Naive thymus-derived CD4-positive, alpha-beta T cell (primary cell): ENCODE measurements at regions not wholly inside any gene's neighbourhood (a gene's known extent, or its start where the extent isn't known, plus 50 kb on each side); places are given as distances from the start of the nearest gene placed in this dataset.

Experiments used
- ATAC-seq: fragments of 150-1000 bp; cut with Tn5 transposase; 2 replicates; pipeline ENCODE4 v1.10.0; 2021; ENCODE audit warnings: mild to moderate bottlenecking, moderate library complexity
- CTCF ChIA-PET: fragments of 350-600 bp; sonication (Branson Sonifier 250); formaldehyde crosslinking; loops from one replicate; lab custom pipeline; 2021; ENCODE audit warnings: antibody characterized with exemption; lab: Charles Lee
- POLR2A ChIA-PET: fragments of 350-600 bp; sonication (Branson Sonifier 250); formaldehyde crosslinking; loops from one replicate; lab custom pipeline; 2021; ENCODE audit warnings: antibody characterized with exemption, inconsistent platforms; lab: Charles Lee
- DNase-seq, 9 donors: peaks; one replicate each; pipeline versions ENCODE4 v3.0.0 to v3.0.0-alpha.2; 2020 to 2022; ENCODE audit warnings: mixed read lengths in 1 of 9
- H3K27ac ChIP-seq: one replicate; pipeline ENCODE4 v1.7.0; 2013; ENCODE audit warnings: mild to moderate bottlenecking, low read depth, low read length, moderate library complexity
- H3K27me3 ChIP-seq, 2 donors: one replicate each; pipeline ENCODE4 v1.7.0; 2013; ENCODE audit warnings: low read length in 2 of 2, mild to moderate bottlenecking in 2 of 2, moderate library complexity in 2 of 2; ENCODE audit not compliant: control insufficient read depth in 2 of 2, insufficient read depth in 2 of 2
- H3K36me3 ChIP-seq, 3 experiments: 1 replicate in 2 of 3; 2 replicates in 1 of 3; pipeline ENCODE4 v1.7.0; 2013; ENCODE audit warnings: low read length in 3 of 3, mild to moderate bottlenecking in 3 of 3, moderate library complexity in 1 of 3; ENCODE audit not compliant: insufficient read depth in 3 of 3, control insufficient read depth in 2 of 3
- H3K4me1 ChIP-seq, 2 donors: one replicate each; pipeline ENCODE4 v1.7.0; 2013; ENCODE audit warnings: low read length in 2 of 2, mild to moderate bottlenecking in 2 of 2, moderate library complexity in 1 of 2; ENCODE audit not compliant: control insufficient read depth in 2 of 2, insufficient read depth in 2 of 2
- H3K4me3 ChIP-seq: 2 replicates; pipeline ENCODE4 v1.7.0; 2013; ENCODE audit warnings: mild to moderate bottlenecking, low read length
- H3K9me3 ChIP-seq, 3 experiments: 1 replicate in 2 of 3; 2 replicates in 1 of 3; pipeline ENCODE4 v1.7.0; 2013; ENCODE audit warnings: low read length in 3 of 3; ENCODE audit not compliant: control insufficient read depth in 2 of 3
- H3K27ac Mint-ChIP-seq, 9 donors: one replicate each; pipeline ENCODE4 v1.8.0; 2020 to 2022; ENCODE audit warnings: mixed read lengths in 9 of 9, mild to moderate bottlenecking in 8 of 9, moderate library complexity in 5 of 9, inconsistent platforms in 2 of 9
- H3K27me3 Mint-ChIP-seq, 5 donors: one replicate each; pipeline ENCODE4 v1.8.0; 2021 to 2022; ENCODE audit warnings: mixed read lengths in 5 of 5, mild to moderate bottlenecking in 1 of 5
- H3K36me3 Mint-ChIP-seq, 5 donors: one replicate each; pipeline ENCODE4 v1.8.0; 2020 to 2022; ENCODE audit warnings: mixed read lengths in 5 of 5, mild to moderate bottlenecking in 3 of 5, inconsistent platforms in 1 of 5
- H3K4me1 Mint-ChIP-seq, 7 donors: one replicate each; pipeline ENCODE4 v1.8.0; 2020 to 2022; ENCODE audit warnings: mixed read lengths in 7 of 7, mild to moderate bottlenecking in 3 of 7, inconsistent platforms in 1 of 7
- H3K4me3 Mint-ChIP-seq, 10 donors: one replicate each; pipeline ENCODE4 v1.8.0; 2020 to 2022; ENCODE audit warnings: mild to moderate bottlenecking in 10 of 10, mixed read lengths in 10 of 10, moderate library complexity in 6 of 10, inconsistent platforms in 2 of 10
- H3K9me3 Mint-ChIP-seq, 11 donors: one replicate each; pipeline ENCODE4 v1.8.0; 2020 to 2022; ENCODE audit warnings: mixed read lengths in 11 of 11, mild to moderate bottlenecking in 4 of 11, inconsistent platforms in 1 of 11, moderate library complexity in 1 of 11
- intact Hi-C, 2 donors: fragments of 100-400 bp; cut with micrococcal nuclease; formaldehyde crosslinking; loops; one replicate each; pipeline ENCODE4 v1.15.1; 2023

DNA sequence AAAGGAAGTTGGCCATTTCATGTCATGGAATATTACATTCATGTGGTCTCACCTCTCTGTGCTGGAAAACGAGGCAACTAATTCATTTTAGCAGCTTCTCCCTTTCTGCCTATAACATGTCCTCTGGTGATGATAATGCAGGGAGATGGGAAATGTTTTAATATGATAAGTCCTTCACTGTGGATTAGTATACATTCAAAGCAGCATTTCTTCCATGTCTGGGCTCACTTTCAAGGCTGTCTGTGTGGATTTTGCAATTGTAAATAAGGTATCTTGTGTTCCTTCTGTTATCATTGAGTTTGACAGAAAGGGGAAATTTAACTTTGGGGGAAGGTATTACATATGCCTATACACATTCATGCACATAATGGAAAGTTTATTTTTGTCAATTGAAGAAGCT lies 374.7 kb upstream of the DAB1 start:
- Mint-ChIP-seq H3K27me3 (peaks cover 0 to 4% (median 0%) of the 10 kb centered on the region in 5 donors), H3K36me3 (no peaks in the 10 kb centered on the region), H3K27ac (no peak overlapping the region), H3K4me3 (no peak overlapping the region), H3K4me1 (no peaks in the 10 kb centered on the region), H3K9me3 (peaks cover 0 to 8% (median 2%) of the 10 kb centered on the region in 11 donors)
- Histone ChIP-seq H3K27me3 (no peaks in the 10 kb centered on the region), H3K4me3 (no peak overlapping the region), H3K27ac (no peak overlapping the region), H3K4me1 (no peaks in the 10 kb centered on the region), H3K9me3 (no peaks in the 10 kb centered on the region), H3K36me3 (no peaks in the 10 kb centered on the region)
- ChIA-PET CTCF (no interaction called here), POLR2A (no interaction called here)
- ATAC-seq, result no peak
- intact Hi-C loops, result no loop called here
- no peak for DNase-seq

DNA sequence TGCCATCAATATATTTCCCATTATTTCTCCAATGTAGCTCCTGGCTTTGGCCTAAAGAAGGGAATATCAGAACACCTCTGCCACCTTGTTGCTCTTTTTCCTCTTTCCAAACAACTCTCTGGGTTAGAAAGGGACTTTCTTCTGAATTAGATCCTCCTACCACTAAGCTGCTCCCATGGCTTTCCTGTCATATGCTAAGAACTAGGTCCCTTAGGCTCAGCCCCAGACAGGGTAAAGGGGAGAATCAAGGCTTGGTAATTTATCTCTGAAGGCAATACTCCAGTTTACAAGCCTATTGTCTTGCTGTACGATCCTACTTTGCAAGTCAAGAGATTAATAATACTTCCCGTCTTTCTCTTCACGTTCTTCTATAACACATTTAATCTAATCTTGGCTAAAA lies 373.2 kb upstream of the DAB1 start:
- H3K36me3 Mint-ChIP-seq, result no peaks in the 10 kb centered on the region
- H3K27me3 ChIP-seq, result no peaks in the 10 kb centered on the region
- intact Hi-C loops, result no loop called here

DNA sequence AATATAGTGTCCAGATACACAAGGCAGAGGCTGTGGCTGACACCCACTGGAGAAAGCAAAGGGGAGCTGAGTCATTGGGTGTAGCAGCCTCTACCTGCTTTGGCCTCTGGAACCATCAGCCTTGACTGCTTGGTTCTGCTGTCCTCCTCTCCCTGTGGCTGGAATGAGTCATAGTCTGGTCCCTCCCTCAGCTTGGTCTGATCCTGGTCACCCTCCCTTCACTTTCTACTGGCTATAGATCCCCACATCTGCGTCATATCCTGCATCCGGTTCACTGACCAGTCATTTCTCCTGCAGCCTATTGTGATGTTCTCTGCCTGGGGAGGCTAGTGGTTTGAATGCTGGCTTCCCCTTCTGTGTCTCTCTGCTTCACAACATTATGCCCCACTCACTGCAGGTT lies 372.8 kb upstream of the DAB1 start:
- H3K9me3 Mint-ChIP-seq, result peaks cover 0 to 6% (median 0%) of the 10 kb centered on the region in 11 donors
- no peak overlapping the region for H3K27ac ChIP-seq
- H3K4me3 Mint-ChIP-seq, result no peak overlapping the region
- no peaks in the 10 kb centered on the region for H3K36me3 Mint-ChIP-seq
- no peak overlapping the region for H3K27ac Mint-ChIP-seq
- H3K4me1 Mint-ChIP-seq, result no peaks in the 10 kb centered on the region
- no peak overlapping the region for H3K4me3 ChIP-seq
- ChIA-PET POLR2A (no interaction called here), CTCF (no interaction called here)
- H3K36me3 ChIP-seq, result no peaks in the 10 kb centered on the region
- no peaks in the 10 kb centered on the region for H3K9me3 ChIP-seq
- no peaks in the 10 kb centered on the region for H3K4me1 ChIP-seq
- intact Hi-C loops, result no loop called here
- ATAC-seq (no peak), DNase-seq (no peak)
- no peaks in the 10 kb centered on the region for H3K27me3 ChIP-seq
- H3K27me3 Mint-ChIP-seq, result peaks cover 0 to 12% (median 0%) of the 10 kb centered on the region in 5 donors

More for the DNA sequence above, 373.2 kb upstream of the DAB1 start:
- no peaks in the 10 kb centered on the region for H3K4me1 ChIP-seq
- H3K4me3 ChIP-seq, result no peak overlapping the region
- no peaks in the 10 kb centered on the region for H3K9me3 ChIP-seq
- ATAC-seq (no peak), DNase-seq (no peak)
- peaks cover 0 to 6% (median under 1%) of the 10 kb centered on the region in 11 donors for H3K9me3 Mint-ChIP-seq
- no peaks in the 10 kb centered on the region for H3K36me3 ChIP-seq
- H3K27ac Mint-ChIP-seq, result no peak overlapping the region
- H3K4me1 Mint-ChIP-seq, result no peaks in the 10 kb centered on the region
- POLR2A ChIA-PET, result no interaction called here
- H3K4me3 Mint-ChIP-seq, result no peak overlapping the region
- H3K27ac ChIP-seq, result no peak overlapping the region
- CTCF ChIA-PET, result no interaction called here
- peaks cover 0 to 10% (median 0%) of the 10 kb centered on the region in 5 donors for H3K27me3 Mint-ChIP-seq

DNA sequence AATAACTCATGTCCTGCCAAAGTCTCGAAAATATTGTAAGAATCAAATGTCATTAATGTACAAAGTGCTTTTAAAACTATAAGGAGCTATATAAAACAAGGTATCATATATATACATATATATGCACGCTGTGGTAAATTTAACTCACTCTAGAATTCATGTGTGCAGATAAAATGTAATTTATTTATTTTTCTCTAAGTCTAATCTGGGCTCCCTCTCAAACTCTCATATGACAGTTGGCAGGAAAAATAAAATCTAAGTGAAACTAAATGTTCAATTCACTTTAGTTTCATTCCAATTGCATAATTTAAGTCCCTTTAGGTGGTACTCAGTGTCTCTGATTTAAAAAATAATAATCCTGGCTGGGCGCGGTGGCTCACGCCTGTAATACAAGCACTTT lies 372.0 kb upstream of the DAB1 start:
- Histone ChIP-seq H3K4me3 (no peak overlapping the region), H3K27ac (no peak overlapping the region), H3K9me3 (no peaks in the 10 kb centered on the region), H3K4me1 (no peaks in the 10 kb centered on the region), H3K27me3 (no peaks in the 10 kb centered on the region), H3K36me3 (no peaks in the 10 kb centered on the region)
- H3K4me1 Mint-ChIP-seq, result no peaks in the 10 kb centered on the region
- ChIA-PET POLR2A (no interaction called here), CTCF (no interaction called here)
- peaks cover 0 to 6% (median 0%) of the 10 kb centered on the region in 11 donors for H3K9me3 Mint-ChIP-seq
- no peak overlapping the region for H3K27ac Mint-ChIP-seq
- H3K27me3 Mint-ChIP-seq, result peaks cover 0 to 12% (median 0%) of the 10 kb centered on the region in 5 donors
- intact Hi-C loops, result no loop called here
- no peaks in the 10 kb centered on the region for H3K36me3 Mint-ChIP-seq
- DNase-seq, result no peak
- ATAC-seq, result no peak
- H3K4me3 Mint-ChIP-seq, result no peak overlapping the region

DNA sequence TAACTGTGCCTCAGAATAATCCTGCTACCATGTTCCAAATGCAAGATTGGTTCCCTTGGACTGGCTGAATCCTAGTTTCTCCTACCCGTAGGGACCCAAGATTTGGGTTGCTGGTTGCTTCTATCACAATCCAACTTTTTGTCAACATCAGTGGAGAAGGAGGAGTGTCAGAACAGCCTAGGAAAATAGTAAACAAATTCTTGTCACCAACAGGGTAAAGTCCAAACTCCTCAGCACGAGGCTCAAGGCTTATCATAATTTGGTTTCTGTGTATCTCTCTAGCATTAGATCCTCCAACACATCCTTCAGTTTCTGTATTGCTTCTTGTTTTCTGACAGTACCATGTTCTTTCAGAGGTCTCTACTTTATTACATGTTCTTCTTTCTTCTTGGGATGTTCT lies 370.2 kb upstream of the DAB1 start:
- H3K4me1 ChIP-seq, result no peaks in the 10 kb centered on the region
- Mint-ChIP-seq H3K4me3 (no peak overlapping the region), H3K36me3 (no peaks in the 10 kb centered on the region), H3K27ac (no peak overlapping the region), H3K9me3 (peaks cover 0 to 6% (median 0%) of the 10 kb centered on the region in 11 donors), H3K27me3 (peaks cover 0 to 12% (median 0%) of the 10 kb centered on the region in 5 donors), H3K4me1 (no peaks in the 10 kb centered on the region)
- ATAC-seq (no peak), DNase-seq (no peak)
- no peaks in the 10 kb centered on the region for H3K36me3 ChIP-seq
- intact Hi-C loops, result no loop called here
- no peaks in the 10 kb centered on the region for H3K9me3 ChIP-seq
- H3K27ac ChIP-seq, result no peak overlapping the region
- ChIA-PET CTCF (no interaction called here), POLR2A (no interaction called here)
- H3K4me3 ChIP-seq, result no peak overlapping the region
- H3K27me3 ChIP-seq, result no peaks in the 10 kb centered on the region

DNA sequence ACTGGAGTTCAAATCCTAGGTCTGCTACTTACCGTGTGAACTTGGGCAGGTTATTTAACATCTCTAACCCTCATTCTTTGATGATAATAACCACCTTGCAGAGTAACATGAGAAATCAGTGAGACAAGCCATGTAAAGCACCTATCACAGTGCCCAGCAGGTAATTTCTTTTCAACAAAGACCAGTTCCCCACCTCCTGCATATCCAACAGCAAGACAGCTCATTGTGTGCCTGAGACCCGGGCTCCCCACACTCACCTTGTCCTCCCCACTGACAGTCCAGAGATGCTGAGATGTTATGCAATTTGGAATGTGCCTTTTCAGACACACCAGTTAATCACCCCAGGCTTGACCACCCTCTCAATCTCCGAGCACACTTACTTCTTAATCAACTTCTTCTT lies 367.6 kb upstream of the DAB1 start:
- peaks cover 0 to 4% (median 0%) of the 10 kb centered on the region in 11 donors for H3K9me3 Mint-ChIP-seq
- Histone ChIP-seq H3K4me3 (no peak overlapping the region), H3K4me1 (no peaks in the 10 kb centered on the region), H3K27me3 (no peaks in the 10 kb centered on the region), H3K27ac (no peak overlapping the region), H3K36me3 (no peaks in the 10 kb centered on the region), H3K9me3 (no peaks in the 10 kb centered on the region)
- H3K27ac Mint-ChIP-seq, result no peak overlapping the region
- H3K27me3 Mint-ChIP-seq, result peaks cover 0 to 8% (median 0%) of the 10 kb centered on the region in 5 donors
- H3K36me3 Mint-ChIP-seq, result no peaks in the 10 kb centered on the region
- ATAC-seq (no peak), DNase-seq (no peak)
- no peak overlapping the region for H3K4me3 Mint-ChIP-seq
- CTCF ChIA-PET, result no interaction called here
- intact Hi-C loops, result no loop called here
- POLR2A ChIA-PET, result no interaction called here
- no peaks in the 10 kb centered on the region for H3K4me1 Mint-ChIP-seq

DNA sequence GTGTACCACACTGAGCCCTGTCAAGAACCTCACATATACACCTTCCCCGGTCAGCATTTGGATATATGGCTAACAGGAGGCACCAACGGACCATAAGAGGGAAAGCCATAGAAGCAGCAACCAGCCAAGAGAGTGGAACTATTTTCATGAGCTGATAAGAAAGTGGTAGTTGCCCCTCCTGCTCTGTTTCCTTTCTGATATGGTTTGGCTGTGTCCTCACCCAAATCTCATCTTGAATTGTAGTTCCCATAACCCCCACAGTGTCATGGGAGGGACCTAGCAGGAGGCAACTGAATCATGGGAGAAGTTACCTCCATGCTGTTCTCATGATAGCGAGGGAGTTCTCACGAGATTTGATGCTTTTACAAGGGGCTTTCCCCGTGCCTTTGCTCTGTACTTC lies 366.1 kb upstream of the DAB1 start:
- H3K9me3 Mint-ChIP-seq, result peaks cover 0 to 4% (median 0%) of the 10 kb centered on the region in 11 donors
- H3K4me3 ChIP-seq, result no peak overlapping the region
- H3K4me1 Mint-ChIP-seq, result no peaks in the 10 kb centered on the region
- no peak for ATAC-seq
- CTCF ChIA-PET, result no interaction called here
- H3K36me3 ChIP-seq, result no peaks in the 10 kb centered on the region
- no peaks in the 10 kb centered on the region for H3K36me3 Mint-ChIP-seq
- intact Hi-C loops, result no loop called here
- H3K27me3 Mint-ChIP-seq, result peaks cover 0 to 8% (median 0%) of the 10 kb centered on the region in 5 donors
- no peak overlapping the region for H3K4me3 Mint-ChIP-seq
- H3K4me1 ChIP-seq, result no peaks in the 10 kb centered on the region
- no peaks in the 10 kb centered on the region for H3K27me3 ChIP-seq
- no peak overlapping the region for H3K27ac ChIP-seq
- POLR2A ChIA-PET, result no interaction called here
- no peak for DNase-seq
- H3K9me3 ChIP-seq, result no peaks in the 10 kb centered on the region
- H3K27ac Mint-ChIP-seq, result no peak overlapping the region
